Right cardiac atrium (tissue), 5 donors: ENCODE measurements at regions not wholly inside any gene's neighbourhood (a gene's known extent, or its start where the extent isn't known, plus 50 kb on each side); places are given as distances from the start of the nearest gene placed in this dataset.

Experiments
- ATAC-seq, 2 donors: fragments of 200-7000 bp; cut with Tn5 transposase; one replicate each; pipeline versions ENCODE4 v1.8.0 to v1.9.1; 2020; ENCODE audit warnings: moderate library complexity in 2 of 2, mild to moderate bottlenecking in 1 of 2
- DNase-seq, 3 donors: peaks; one replicate each; pipeline ENCODE4 v3.0.0-alpha.2; 2020
- H3K27ac ChIP-seq: one replicate; pipeline ENCODE4 v1.5.1; 2013; ENCODE audit warnings: mild to moderate bottlenecking, low read length, control low read depth, moderate library complexity
- H3K27me3 ChIP-seq: one replicate; pipeline ENCODE4 v1.6.1; 2013; ENCODE audit not compliant: control insufficient read depth, insufficient read depth
- H3K4me1 ChIP-seq: one replicate; pipeline ENCODE4 v1.6.1; 2013; ENCODE audit warnings: low read length; ENCODE audit not compliant: control insufficient read depth, insufficient read depth
- H3K4me3 ChIP-seq: one replicate; pipeline ENCODE4 v1.5.1; 2013; ENCODE audit warnings: low read length, control low read depth
- H3K9me3 ChIP-seq: one replicate; pipeline ENCODE4 v1.6.1; 2013; ENCODE audit warnings: low read length; ENCODE audit not compliant: control insufficient read depth
- WGBS: extraction: QIAGEN DNeasy Blood & Tissue Kit; methylation state at CpG from one replicate; pipeline ENCODE4 v1.1.7; 2013; 5-methylcytosine and 5-hydroxymethylcytosine counted together
- intact Hi-C, 4 donors: fragments of 100-400 bp; cut with DNase I; formaldehyde crosslinking; loops; one replicate each; pipeline versions ENCODE4 v1.11.0 to v1.14.0; 2022 to 2023
- donor health status: healthy with polysubstance abuse.
- donor health status: DM: no; HTN: yes; CAD: no.
- donor health status: DM: no; HTN: no; CAD: no.
- donor health status: DM: no; HTN: yes; CAD: no; lungs with severe emphysema.
- donor health status: DM: yes; HTN: yes; CAD: no.

- 97% methylated on average over 1 of the region's 1 CpG for WGBS
- Histone ChIP-seq H3K4me1 (no peaks in the 10 kb centered on the region), H3K27ac (no peak overlapping the region), H3K27me3 (no peaks in the 10 kb centered on the region), H3K9me3 (no peaks in the 10 kb centered on the region), H3K4me3 (no peak overlapping the region)
- ATAC-seq (no peak), DNase-seq (no peak)
- intact Hi-C loops, result no loop called here
Measured at GRCh38 chr1:98399218-98399617, 262.3 kb upstream of the SNX7 start.

GRCh38 chr1:98398649-98399048, 262.9 kb upstream of the SNX7 start:
- WGBS, result 17% methylated on average over 2 of the region's 2 CpGs
- Histone ChIP-seq H3K9me3 (no peaks in the 10 kb centered on the region), H3K27ac (no peak overlapping the region), H3K4me3 (no peak overlapping the region), H3K4me1 (no peaks in the 10 kb centered on the region), H3K27me3 (no peaks in the 10 kb centered on the region)
- intact Hi-C loops, result no loop called here
- no peak for DNase-seq
- no peak for ATAC-seq

GRCh38 chr1:98398092-98398491, 263.4 kb upstream of the SNX7 start:
- Histone ChIP-seq H3K4me3 (no peak overlapping the region), H3K27ac (no peak overlapping the region), H3K9me3 (no peaks in the 10 kb centered on the region), H3K27me3 (no peaks in the 10 kb centered on the region), H3K4me1 (no peaks in the 10 kb centered on the region)
- intact Hi-C loops, result no loop called here
- ATAC-seq (no peak), DNase-seq (no peak)

GRCh38 chr1:98393719-98394118, 267.8 kb upstream of the SNX7 start:
- H3K4me3 ChIP-seq, result no peak overlapping the region
- H3K4me1 ChIP-seq, result no peaks in the 10 kb centered on the region
- no peak for ATAC-seq
- DNase-seq, result no peak
- intact Hi-C loops, result no loop called here
- no peak overlapping the region for H3K27ac ChIP-seq
- H3K9me3 ChIP-seq, result no peaks in the 10 kb centered on the region
- no peaks in the 10 kb centered on the region for H3K27me3 ChIP-seq
- WGBS, result 64% methylated on average over 2 of the region's 2 CpGs

GRCh38 chr1:98391175-98391574, 270.3 kb upstream of the SNX7 start:
- ATAC-seq, result no peak
- Histone ChIP-seq H3K27me3 (no peaks in the 10 kb centered on the region), H3K27ac (no peak overlapping the region), H3K4me1 (no peaks in the 10 kb centered on the region), H3K4me3 (no peak overlapping the region), H3K9me3 (no peaks in the 10 kb centered on the region)
- intact Hi-C loops, result no loop called here
- no peak for DNase-seq
- WGBS, result 80% methylated on average over 1 of the region's 1 CpG

GRCh38 chr1:98389809-98390208, 271.7 kb upstream of the SNX7 start:
- intact Hi-C loops, result no loop called here

GRCh38 chr1:98388441-98388840, 273.1 kb upstream of the SNX7 start:
- WGBS, result 22% methylated on average over 4 of the region's 4 CpGs
- no peaks in the 10 kb centered on the region for H3K9me3 ChIP-seq
- ATAC-seq (peak; percentile 63 to 68), DNase-seq (no peak)
- no peaks in the 10 kb centered on the region for H3K27me3 ChIP-seq
- H3K4me1 ChIP-seq, result no peaks in the 10 kb centered on the region
- H3K4me3 ChIP-seq, result no peak overlapping the region
- no peak overlapping the region for H3K27ac ChIP-seq
- intact Hi-C loops, result no loop called here

More at GRCh38 chr1:98389809-98390208, 271.7 kb upstream of the SNX7 start:
- ATAC-seq (no peak), DNase-seq (no peak)
- no peak overlapping the region for H3K27ac ChIP-seq
- H3K27me3 ChIP-seq, result no peaks in the 10 kb centered on the region
- H3K4me1 ChIP-seq, result no peaks in the 10 kb centered on the region
- no peaks in the 10 kb centered on the region for H3K9me3 ChIP-seq
- no peak overlapping the region for H3K4me3 ChIP-seq

GRCh38 chr1:98387701-98388100, 273.8 kb upstream of the SNX7 start:
- ATAC-seq (no peak), DNase-seq (no peak)
- WGBS, result 90% methylated on average over 4 of the region's 4 CpGs
- Histone ChIP-seq H3K4me1 (no peaks in the 10 kb centered on the region), H3K9me3 (no peaks in the 10 kb centered on the region), H3K27ac (no peak overlapping the region), H3K27me3 (no peaks in the 10 kb centered on the region), H3K4me3 (no peak overlapping the region)
- intact Hi-C loops, result no loop called here

GRCh38 chr1:98386675-98387440, 274.7 kb upstream of the SNX7 start:
- H3K9me3 ChIP-seq, result no peaks in the 10 kb centered on the region
- no peak for DNase-seq
- H3K27me3 ChIP-seq, result no peaks in the 10 kb centered on the region
- no peak overlapping the region for H3K27ac ChIP-seq
- WGBS, result 91% methylated on average over 4 of the region's 4 CpGs
- ATAC-seq, result no peak
- no peaks in the 10 kb centered on the region for H3K4me1 ChIP-seq
- intact Hi-C loops, result no loop called here
- H3K4me3 ChIP-seq, result no peak overlapping the region

- Histone ChIP-seq H3K4me1 (no peaks in the 10 kb centered on the region), H3K4me3 (no peak overlapping the region), H3K27me3 (no peaks in the 10 kb centered on the region), H3K27ac (no peak overlapping the region), H3K9me3 (no peaks in the 10 kb centered on the region)
- ATAC-seq, result no peak
- intact Hi-C loops, result no loop called here
- WGBS, result 74% methylated on average over 1 of the region's 1 CpG
- DNase-seq, result no peak
Measured at GRCh38 chr1:98385652-98386051, 275.9 kb upstream of the SNX7 start.

- H3K4me3 ChIP-seq, result no peak overlapping the region
- intact Hi-C loops, result no loop called here
- DNase-seq (no peak), ATAC-seq (no peak)
- no peaks in the 10 kb centered on the region for H3K4me1 ChIP-seq
- H3K27me3 ChIP-seq, result no peaks in the 10 kb centered on the region
- H3K9me3 ChIP-seq, result no peaks in the 10 kb centered on the region
- 62% methylated on average over 6 of the region's 6 CpGs for WGBS
- no peak overlapping the region for H3K27ac ChIP-seq
Measured at GRCh38 chr1:98384461-98385141, 276.9 kb upstream of the SNX7 start.
